Heart left ventricle (tissue), 16 donors: ENCODE measurements at regions not wholly inside any gene's neighbourhood (a gene's known extent, or its start where the extent isn't known, plus 50 kb on each side); places are given as distances from the start of the nearest gene placed in this dataset.

Source experiments
- ATAC-seq, 4 donors: fragments of 200-7000 bp; cut with Tn5 transposase; one replicate each; pipeline ENCODE4 v1.9.1; 2020 to 2022; ENCODE audit warnings: moderate library complexity in 4 of 4, mild to moderate bottlenecking in 3 of 4, moderate number of reproducible peaks in 1 of 4
- DNase-seq, 5 donors: peaks; one replicate each; pipeline ENCODE4 v3.0.0-alpha.2; 2020
- H3K27ac ChIP-seq, 12 donors: fragments of 200-600 bp; sonication (generic) in 4 of 12; one replicate each; pipeline versions ENCODE4 v1.5.0 to v1.8.0; 2016 to 2022; ENCODE audit warnings: mild to moderate bottlenecking in 2 of 12
- H3K27me3 ChIP-seq, 9 donors: fragments of 200-600 bp; sonication (generic) in 2 of 9; one replicate each; pipeline versions ENCODE4 v1.5.1 to v1.8.0; 2016 to 2022; ENCODE audit warnings: mild to moderate bottlenecking in 3 of 9
- H3K36me3 ChIP-seq, 9 donors: fragments of 200-600 bp; sonication (generic) in 2 of 9; one replicate each; pipeline versions ENCODE4 v1.5.0 to v1.8.0; 2018 to 2022; ENCODE audit warnings: mild to moderate bottlenecking in 2 of 9
- H3K4me1 ChIP-seq, 12 donors: fragments of 200-600 bp; sonication (generic) in 4 of 12; one replicate each; pipeline versions ENCODE4 v1.5.0 to v1.8.0; 2016 to 2022; ENCODE audit warnings: mild to moderate bottlenecking in 3 of 12
- H3K4me3 ChIP-seq, 12 donors: fragments of 200-600 bp; sonication (generic) in 4 of 12; one replicate each; pipeline versions ENCODE4 v1.5.0 to v1.8.0; 2017 to 2022; ENCODE audit warnings: mild to moderate bottlenecking in 9 of 12, moderate library complexity in 4 of 12
- H3K9me3 ChIP-seq, 12 donors: fragments of 200-600 bp; sonication (generic) in 4 of 12; one replicate each; pipeline versions ENCODE4 v1.5.0 to v1.8.0; 2016 to 2022; ENCODE audit warnings: mild to moderate bottlenecking in 1 of 12
- CTCF ChIP-seq, 12 donors: fragments of 200-600 bp; sonication (generic) in 4 of 12; IDR thresholded peaks; one replicate each; pipeline versions ENCODE4 v1.5.0 to v1.8.0; 2018 to 2022; ENCODE audit warnings: antibody characterized with exemption in 12 of 12, mild to moderate bottlenecking in 5 of 12
- POLR2A ChIP-seq, 2 donors: fragments of 450-650 bp; IDR thresholded peaks; one replicate each; pipeline ENCODE4 v1.6.1; 2017; ENCODE audit warnings: antibody characterized with exemption in 2 of 2, mild to moderate bottlenecking in 2 of 2, moderate library complexity in 2 of 2
- WGBS, 4 donors: extraction: QIAGEN DNeasy Blood & Tissue Kit in 2 of 4; methylation state at CpG; one replicate each; pipeline versions ENCODE4 v1.1.5 to v1.1.7; 2013 to 2018; 5-methylcytosine and 5-hydroxymethylcytosine counted together
- intact Hi-C, 10 donors: fragments of 100-400 bp; cut with DNase I; formaldehyde crosslinking; loops; one replicate each; pipeline versions ENCODE4 v1.11.1 to v1.14.2; 2022
- donor health status: ischemic (EF 13 %, LVEDD 7.1; RV severe dilation, severe dysfunction).
- donor health status: healthy with polysubstance abuse.
- donor health status: DM: no; HTN: yes; CAD: no.
- donor health status: DM: no; HTN: no; CAD: no.
- donor health status: ischemic (EF 25% LVEDD 6.9; RV normal size, moderate dysfunction).
- donor health status: ischemic (EF 25% LVEDD 5.7; RV mildly dilated, moderate dysfunction).
- donor health status: healthy.
- donor health status: DM: yes; HTN: yes; CAD: no.
- donor health status: ischemic (EF 35%, LVEDD 5.7; RV mildly dilated, moderate dysfunction).
- donor health status: nonischemic (EF 11% LVEDD 7.7; RV severe dilation, severe dysfunction).
- donor health status: DM: yes; HTN: yes; CAD: no.
- donor health status: PGD.
- donor health status: ischemic (EF 29% LVEDD 5.4; RV normal size, mild dysfunction).
- donor health status: nonischemic (EF 23%, LVEDD 6.1; RV moderate dilation, normal function).

GRCh38 chr5:81839034-81839433 lies 88.1 kb upstream of the SSBP2 start:
- no peak overlapping the region for H3K27ac ChIP-seq
- no peaks in the 10 kb centered on the region for H3K36me3 ChIP-seq
- no peaks in the 10 kb centered on the region for H3K27me3 ChIP-seq
- 77 to 85% (median 83%) methylated on average over 3 of the region's 3 CpGs for WGBS, 4 donors
- ATAC-seq (no peak), DNase-seq (no peak)
- H3K4me1 ChIP-seq, result peaks cover 0 to 16% (median 3%) of the 10 kb centered on the region in 12 donors
- no peak for TF ChIP-seq CTCF (IDR thresholded peaks at IDR 0.05)
- TF ChIP-seq POLR2A (IDR thresholded peaks at IDR 0.05), result no peak
- intact Hi-C loops, result loop anchor here in 1 of 10 donors (5.0 kb wide), 1 partner anchor 332 kb away; no protein-coding TSS in a partner anchor
- no peaks in the 10 kb centered on the region for H3K9me3 ChIP-seq
- H3K4me3 ChIP-seq, result no peak overlapping the region

- no peak for DNase-seq
- no peaks in the 10 kb centered on the region for H3K36me3 ChIP-seq
- H3K9me3 ChIP-seq, result no peaks in the 10 kb centered on the region
- no peaks in the 10 kb centered on the region for H3K27me3 ChIP-seq
- TF ChIP-seq POLR2A (IDR thresholded peaks at IDR 0.05) (no peak), CTCF (IDR thresholded peaks at IDR 0.05) (peak in 10 of 12 donors; percentile 25 to 62 (median 48))
- intact Hi-C loops, result loop anchor here in 1 of 10 donors (5.0 kb wide), 1 partner anchor 331 kb away; no protein-coding TSS in a partner anchor
- H3K4me3 ChIP-seq, result no peak overlapping the region
- 55 to 68% (median 62%) methylated on average over 2 of the region's 2 CpGs for WGBS, 4 donors
- ATAC-seq, result peak; percentile 26 to 71 (median 70)
- peaks cover 0 to 16% (median 3%) of the 10 kb centered on the region in 12 donors for H3K4me1 ChIP-seq
- H3K27ac ChIP-seq, result no peak overlapping the region
These were observed 87.5 kb upstream of the SSBP2 start for GRCh38 chr5:81838307-81838906.

- Histone ChIP-seq H3K4me3 (no peak overlapping the region), H3K27ac (no peak overlapping the region), H3K36me3 (no peaks in the 10 kb centered on the region), H3K4me1 (peaks cover 0 to 11% (median 0%) of the 10 kb centered on the region in 12 donors), H3K27me3 (no peaks in the 10 kb centered on the region), H3K9me3 (no peaks in the 10 kb centered on the region)
- ATAC-seq (no peak), DNase-seq (no peak)
- intact Hi-C loops, result loop anchor here in 1 of 10 donors (5.0 kb wide), 1 partner anchor 330 kb away; no protein-coding TSS in a partner anchor
- WGBS, 4 donors, result 90 to 95% (median 93%) methylated on average over 4 of the region's 4 CpGs
- TF ChIP-seq POLR2A (IDR thresholded peaks at IDR 0.05) (no peak), CTCF (IDR thresholded peaks at IDR 0.05) (no peak)
These were observed 86.9 kb upstream of the SSBP2 start for GRCh38 chr5:81837667-81838306.

- Histone ChIP-seq H3K27me3 (no peaks in the 10 kb centered on the region), H3K4me3 (no peak overlapping the region), H3K4me1 (peaks cover 0 to 6% (median 0%) of the 10 kb centered on the region in 12 donors), H3K9me3 (no peaks in the 10 kb centered on the region), H3K36me3 (no peaks in the 10 kb centered on the region), H3K27ac (peak overlapping the region in 2 of 12 donors; percentile 10 to 21)
- peak in 2 of 4 donors; percentile 46 to 57 for ATAC-seq
- WGBS, 4 donors, result 43 to 49% (median 45%) methylated on average over 4 of the region's 4 CpGs
- TF ChIP-seq CTCF (IDR thresholded peaks at IDR 0.05) (no peak), POLR2A (IDR thresholded peaks at IDR 0.05) (no peak)
- DNase-seq, result no peak
- intact Hi-C loops, result loop anchor here in 1 of 10 donors (5.0 kb wide), 1 partner anchor 329 kb away; no protein-coding TSS in a partner anchor
These were observed 85.0 kb upstream of the SSBP2 start for GRCh38 chr5:81835814-81836367.
